Neural crest cell (in vitro differentiated cells): ENCODE measurements at regions not wholly inside any gene's neighbourhood (a gene's known extent, or its start where the extent isn't known, plus 50 kb on each side); places are given as distances from the start of the nearest gene placed in this dataset.

Source experiments
- DNase-seq: peaks from one replicate; pipeline ENCODE4 v3.0.0; 2021; ENCODE audit warnings: low read depth, mixed read lengths, low spot score
- H3K27ac Mint-ChIP-seq: one replicate; pipeline ENCODE4 v1.8.0; 2021; ENCODE audit warnings: mild to moderate bottlenecking, mixed read lengths; ENCODE audit not compliant: unreplicated experiment
- H3K27me3 Mint-ChIP-seq: 2 replicates; pipeline ENCODE4 v1.8.0; 2021; ENCODE audit warnings: low read depth, mild to moderate bottlenecking, mixed read lengths
- H3K36me3 Mint-ChIP-seq: 2 replicates; pipeline ENCODE4 v1.8.0; 2021; ENCODE audit warnings: low read depth, mild to moderate bottlenecking, mixed read lengths
- H3K4me1 Mint-ChIP-seq: 2 replicates; pipeline ENCODE4 v1.8.0; 2021; ENCODE audit warnings: mixed read lengths
- H3K4me3 Mint-ChIP-seq: one replicate; pipeline ENCODE4 v1.8.0; 2021; ENCODE audit warnings: mild to moderate bottlenecking, mixed read lengths
- H3K9me3 Mint-ChIP-seq: 2 replicates; pipeline ENCODE4 v1.8.0; 2021; ENCODE audit warnings: mixed read lengths
- CTCF ChIP-seq: fragments of 200-600 bp; sonication (generic); conservative IDR thresholded peaks from 2 replicates; pipeline ENCODE4 v1.5.0; 2021; ENCODE audit warnings: antibody characterized with exemption, mild to moderate bottlenecking

- H3K27me3 Mint-ChIP-seq, result no peaks in the 10 kb centered on the region
- no peak overlapping the region for H3K27ac Mint-ChIP-seq
- peaks cover 9% of the 10 kb centered on the region for H3K4me1 Mint-ChIP-seq
- no peak overlapping the region for H3K4me3 Mint-ChIP-seq
- no peaks in the 10 kb centered on the region for H3K36me3 Mint-ChIP-seq
- no peaks in the 10 kb centered on the region for H3K9me3 Mint-ChIP-seq
- no peak for TF ChIP-seq CTCF
- DNase-seq, result no peak
Observed at GRCh38 chr18:22800551-22800951, 132.6 kb upstream of the RBBP8 start.

GRCh38 chr18:22813648-22814328 is 119.3 kb upstream of the RBBP8 start:
- DNase-seq, result no peak
- Mint-ChIP-seq H3K9me3 (no peaks in the 10 kb centered on the region), H3K36me3 (no peaks in the 10 kb centered on the region), H3K27me3 (peaks cover 10% of the 10 kb centered on the region), H3K27ac (no peak overlapping the region), H3K4me1 (peaks cover 6% of the 10 kb centered on the region), H3K4me3 (no peak overlapping the region)
- peak; percentile 75 for TF ChIP-seq CTCF

- TF ChIP-seq CTCF, result no peak
Observed at GRCh38 chr18:22814329-22814703, 118.8 kb upstream of the RBBP8 start.

GRCh38 chr18:22816266-22817176 is 116.6 kb upstream of the RBBP8 start:
- no peaks in the 10 kb centered on the region for H3K36me3 Mint-ChIP-seq
- H3K4me3 Mint-ChIP-seq, result no peak overlapping the region

More at GRCh38 chr18:22814329-22814703, 118.8 kb upstream of the RBBP8 start:
- peaks cover 10% of the 10 kb centered on the region for H3K27me3 Mint-ChIP-seq
- H3K9me3 Mint-ChIP-seq, result no peaks in the 10 kb centered on the region
- no peaks in the 10 kb centered on the region for H3K36me3 Mint-ChIP-seq
- H3K27ac Mint-ChIP-seq, result no peak overlapping the region
- no peak overlapping the region for H3K4me3 Mint-ChIP-seq
- H3K4me1 Mint-ChIP-seq, result peaks cover 6% of the 10 kb centered on the region
- no peak for DNase-seq

GRCh38 chr18:22817844-22818243 is 115.3 kb upstream of the RBBP8 start:
- no peak for DNase-seq
- no peak overlapping the region for H3K27ac Mint-ChIP-seq
- H3K4me3 Mint-ChIP-seq, result no peak overlapping the region
- peaks cover 6% of the 10 kb centered on the region for H3K4me1 Mint-ChIP-seq
- H3K36me3 Mint-ChIP-seq, result no peaks in the 10 kb centered on the region
- peaks cover 3% of the 10 kb centered on the region for H3K27me3 Mint-ChIP-seq
- TF ChIP-seq CTCF, result no peak
- H3K9me3 Mint-ChIP-seq, result no peaks in the 10 kb centered on the region

More at GRCh38 chr18:22816266-22817176, 116.6 kb upstream of the RBBP8 start:
- peaks cover 10% of the 10 kb centered on the region for H3K27me3 Mint-ChIP-seq
- no peaks in the 10 kb centered on the region for H3K9me3 Mint-ChIP-seq
- peaks cover 6% of the 10 kb centered on the region for H3K4me1 Mint-ChIP-seq
- TF ChIP-seq CTCF, result no peak
- DNase-seq, result no peak
- peak overlapping the region; percentile 57 for H3K27ac Mint-ChIP-seq
